H9 (cell line): ENCODE measurements at regions not wholly inside any gene's neighbourhood (a gene's known extent, or its start where the extent isn't known, plus 50 kb on each side); places are given as distances from the start of the nearest gene placed in this dataset.

ENCODE experiments used
- DNase-seq: peaks from one replicate; pipeline ENCODE4 v3.0.0-alpha.2; 2017
- H2AFZ ChIP-seq: one replicate; pipeline ENCODE4 v1.6.1; 2013; ENCODE audit warnings: mild to moderate bottlenecking, low read length, control low read depth, moderate library complexity
- H2AK5ac ChIP-seq: 2 replicates; pipeline ENCODE4 v1.6.1; 2013; ENCODE audit warnings: low read length, control low read depth, mixed read lengths; ENCODE audit not compliant: insufficient read length
- H2BK120ac ChIP-seq: one replicate; pipeline ENCODE4 v1.6.1; 2013; ENCODE audit warnings: low read depth, mild to moderate bottlenecking, low read length, control low read depth, inconsistent platforms; ENCODE audit not compliant: poor library complexity, severe bottlenecking
- H2BK12ac ChIP-seq: 2 replicates; pipeline ENCODE4 v1.6.1; 2013; ENCODE audit warnings: low read length, control low read depth, mixed read lengths, low read depth; ENCODE audit not compliant: insufficient read length
- H2BK15ac ChIP-seq: 2 replicates; pipeline ENCODE4 v1.6.1; 2013; ENCODE audit warnings: low read depth, low read length, control low read depth
- H2BK20ac ChIP-seq: one replicate; pipeline ENCODE4 v1.6.1; 2013; ENCODE audit warnings: low read depth, mild to moderate bottlenecking, low read length, control low read depth, inconsistent platforms; ENCODE audit not compliant: poor library complexity, severe bottlenecking
- H2BK5ac ChIP-seq: 2 replicates; pipeline ENCODE4 v1.6.1; 2013; ENCODE audit warnings: low read length, control low read depth, mixed read lengths; ENCODE audit not compliant: insufficient read length
- H3K14ac ChIP-seq: 2 replicates; pipeline ENCODE4 v1.6.1; 2013; ENCODE audit warnings: low read length, control low read depth; ENCODE audit not compliant: insufficient read depth
- H3K18ac ChIP-seq: 2 replicates; pipeline ENCODE4 v1.6.1; 2013; ENCODE audit warnings: low read depth, mild to moderate bottlenecking, mixed read lengths, low read length, control low read depth; ENCODE audit not compliant: insufficient read length
- H3K23ac ChIP-seq: 2 replicates; pipeline ENCODE4 v1.6.1; 2013; ENCODE audit warnings: low read length, control low read depth, mixed read lengths, low read depth; ENCODE audit not compliant: insufficient read length
- H3K23me2 ChIP-seq: 2 replicates; pipeline ENCODE4 v1.6.1; 2013; ENCODE audit warnings: low read depth, mild to moderate bottlenecking, mixed read lengths, low read length, control low read depth; ENCODE audit not compliant: insufficient read length, poor library complexity, severe bottlenecking
- H3K27ac ChIP-seq: 2 replicates; pipeline ENCODE4 v1.5.1; 2013; ENCODE audit warnings: low read length, control low read depth, mixed read lengths, low read depth; ENCODE audit not compliant: insufficient read length
- H3K27me3 ChIP-seq: 2 replicates; pipeline ENCODE4 v1.6.1; 2013; ENCODE audit warnings: low read length, control low read depth, inconsistent platforms; ENCODE audit not compliant: insufficient read depth
- H3K4ac ChIP-seq: 2 replicates; pipeline ENCODE4 v1.6.1; 2013; ENCODE audit warnings: low read depth, mild to moderate bottlenecking, control low read depth, inconsistent platforms, low read length, moderate library complexity
- H3K4me1 ChIP-seq: 2 replicates; pipeline ENCODE4 v1.6.1; 2013; ENCODE audit warnings: low read length, control low read depth, inconsistent platforms; ENCODE audit not compliant: insufficient read depth
- H3K4me2 ChIP-seq: 2 replicates; pipeline ENCODE4 v1.6.1; 2013; ENCODE audit warnings: low read length, control low read depth, mixed read lengths; ENCODE audit not compliant: insufficient read length, insufficient read depth
- H3K56ac ChIP-seq: 2 replicates; pipeline ENCODE4 v1.6.1; 2013; ENCODE audit warnings: low read depth, mild to moderate bottlenecking, mixed read lengths, low read length, control low read depth; ENCODE audit not compliant: insufficient read length
- H3K79me1 ChIP-seq: 2 replicates; pipeline ENCODE4 v1.6.1; 2013; ENCODE audit warnings: low read depth, mild to moderate bottlenecking, moderate library complexity, low read length, control low read depth, inconsistent platforms; ENCODE audit not compliant: insufficient read depth, poor library complexity, severe bottlenecking
- H3K79me2 ChIP-seq: 2 replicates; pipeline ENCODE4 v1.6.1; 2013; ENCODE audit warnings: low read length, control low read depth, inconsistent platforms; ENCODE audit not compliant: insufficient read depth
- H3K9ac ChIP-seq: 2 replicates; pipeline ENCODE4 v1.6.1; 2013; ENCODE audit warnings: low read length, control low read depth, mixed read lengths; ENCODE audit not compliant: insufficient read length; ENCODE audit errors: extremely low read depth
- H3K9me3 ChIP-seq: one replicate; pipeline ENCODE4 v1.6.1; 2013; ENCODE audit warnings: low read depth, low read length, inconsistent platforms; ENCODE audit not compliant: control insufficient read depth
- H3T11ph ChIP-seq: one replicate; pipeline ENCODE4 v1.6.1; 2013; ENCODE audit warnings: mild to moderate bottlenecking, low read length, control low read depth, inconsistent platforms
- H4K20me1 ChIP-seq: one replicate; pipeline ENCODE4 v1.6.1; 2013; ENCODE audit not compliant: control insufficient read depth, insufficient read length, insufficient read depth
- H4K5ac ChIP-seq: 2 replicates; pipeline ENCODE4 v1.6.1; 2013; ENCODE audit warnings: low read depth, mild to moderate bottlenecking, mixed read lengths, low read length, control low read depth; ENCODE audit not compliant: insufficient read length
- H4K8ac ChIP-seq: replicated peaks from 2 replicates; pipeline ENCODE4 v1.6.1; 2013; ENCODE audit warnings: low read length, control low read depth, mixed read lengths, low read depth; ENCODE audit not compliant: insufficient read length
- H4K91ac ChIP-seq: 2 replicates; pipeline ENCODE4 v1.6.1; 2013; ENCODE audit warnings: low read depth, mild to moderate bottlenecking, moderate library complexity, mixed read lengths, low read length, control low read depth; ENCODE audit not compliant: insufficient read length
- H3K27ac Mint-ChIP-seq, 3 experiments: 2 replicates in 2 of 3; 3 replicates in 1 of 3; pipeline ENCODE4 v1.8.0; 2020 to 2021; ENCODE audit warnings: mixed read lengths in 3 of 3, mild to moderate bottlenecking in 1 of 3, moderate library complexity in 1 of 3
- H3K27me3 Mint-ChIP-seq: 2 replicates; pipeline ENCODE4 v1.8.0; 2021; ENCODE audit warnings: low read depth, mild to moderate bottlenecking, moderate library complexity, mixed read lengths
- H3K36me3 Mint-ChIP-seq, 3 experiments: 2 replicates in 2 of 3; 3 replicates in 1 of 3; pipeline ENCODE4 v1.8.0; 2020 to 2021; ENCODE audit warnings: low read depth in 3 of 3, mixed read lengths in 3 of 3; ENCODE audit not compliant: insufficient read depth in 1 of 3
- H3K4me1 Mint-ChIP-seq, 2 experiments: 2 replicates each; pipeline ENCODE4 v1.8.0; 2020; ENCODE audit warnings: mixed read lengths in 2 of 2
- H3K4me3 Mint-ChIP-seq, 2 experiments: 2 replicates in 1 of 2; 3 replicates in 1 of 2; pipeline ENCODE4 v1.8.0; 2020 to 2021; ENCODE audit warnings: mild to moderate bottlenecking in 2 of 2, mixed read lengths in 2 of 2, moderate library complexity in 1 of 2
- H3K9me3 Mint-ChIP-seq, 2 experiments: 2 replicates in 1 of 2; 3 replicates in 1 of 2; pipeline ENCODE4 v1.8.0; 2020; ENCODE audit warnings: mild to moderate bottlenecking in 2 of 2, mixed read lengths in 2 of 2, moderate library complexity in 1 of 2
- WGBS: extraction: QIAGEN DNeasy Blood & Tissue Kit; methylation state at CpG from one replicate; pipeline ENCODE4 v1.1.7; 2013; ENCODE audit warnings: missing lambda C conversion rate, low lambda C conversion rate, mixed read lengths; ENCODE audit not compliant: insufficient read length; ENCODE audit errors: extremely low coverage; 5-methylcytosine and 5-hydroxymethylcytosine counted together
- TF ChIP-seq, protein P1 (sequence below): fragments of 200-600 bp; sonication (generic); conservative IDR thresholded peaks from 3 replicates; pipeline ENCODE4 v1.8.0; 2021; ENCODE audit warnings: antibody characterized with exemption, mild to moderate bottlenecking

DNA sequence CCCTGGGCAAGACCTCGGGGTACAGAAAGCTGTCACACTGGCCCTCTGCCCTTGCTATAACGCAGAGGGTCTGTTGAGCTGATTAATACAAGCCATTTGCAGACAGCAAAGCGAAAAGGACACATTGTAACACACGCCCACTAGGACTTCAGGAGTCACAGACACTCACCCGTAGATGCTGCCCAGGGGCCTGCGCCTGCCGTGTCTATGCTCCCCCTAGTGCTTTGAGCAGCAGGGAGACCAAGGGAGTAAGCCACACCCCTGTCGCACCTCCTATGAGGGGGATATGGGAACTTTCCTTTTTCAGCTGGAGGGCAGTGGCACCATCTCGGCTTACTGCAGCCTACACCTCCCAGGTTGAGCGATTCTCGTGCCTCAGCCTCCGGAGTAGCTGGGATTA is 1930.2 kb downstream of the OLFM4 start:
- H2BK12ac ChIP-seq: no peak overlapping the region
- no peak overlapping the region for H3K27ac Mint-ChIP-seq
- no peak overlapping the region for H3K23ac ChIP-seq
- H3K9ac ChIP-seq: no peak overlapping the region
- no peaks in the 10 kb centered on the region for H4K20me1 ChIP-seq
- H3K79me2 ChIP-seq: no peaks in the 10 kb centered on the region
- TF ChIP-seq, protein P1, sequence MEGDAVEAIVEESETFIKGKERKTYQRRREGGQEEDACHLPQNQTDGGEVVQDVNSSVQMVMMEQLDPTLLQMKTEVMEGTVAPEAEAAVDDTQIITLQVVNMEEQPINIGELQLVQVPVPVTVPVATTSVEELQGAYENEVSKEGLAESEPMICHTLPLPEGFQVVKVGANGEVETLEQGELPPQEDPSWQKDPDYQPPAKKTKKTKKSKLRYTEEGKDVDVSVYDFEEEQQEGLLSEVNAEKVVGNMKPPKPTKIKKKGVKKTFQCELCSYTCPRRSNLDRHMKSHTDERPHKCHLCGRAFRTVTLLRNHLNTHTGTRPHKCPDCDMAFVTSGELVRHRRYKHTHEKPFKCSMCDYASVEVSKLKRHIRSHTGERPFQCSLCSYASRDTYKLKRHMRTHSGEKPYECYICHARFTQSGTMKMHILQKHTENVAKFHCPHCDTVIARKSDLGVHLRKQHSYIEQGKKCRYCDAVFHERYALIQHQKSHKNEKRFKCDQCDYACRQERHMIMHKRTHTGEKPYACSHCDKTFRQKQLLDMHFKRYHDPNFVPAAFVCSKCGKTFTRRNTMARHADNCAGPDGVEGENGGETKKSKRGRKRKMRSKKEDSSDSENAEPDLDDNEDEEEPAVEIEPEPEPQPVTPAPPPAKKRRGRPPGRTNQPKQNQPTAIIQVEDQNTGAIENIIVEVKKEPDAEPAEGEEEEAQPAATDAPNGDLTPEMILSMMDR: no peak
- H2BK120ac ChIP-seq: no peak overlapping the region
- DNase-seq: no peak
- H3K9me3 Mint-ChIP-seq: peaks cover 18 to 20% of the 10 kb centered on the region in 2 experiments
- H4K91ac ChIP-seq: no peak overlapping the region
- no CpG with 5 or more reads among the region's 12 CpGs for WGBS
- no peaks in the 10 kb centered on the region for H3K27me3 ChIP-seq
- H2BK5ac ChIP-seq: no peak overlapping the region
- H3K56ac ChIP-seq: no peak overlapping the region
- H2BK15ac ChIP-seq: no peak overlapping the region
- H3K36me3 Mint-ChIP-seq: peaks cover 5 to 27% (median 18%) of the 10 kb centered on the region in 3 experiments; a peak in 6 of 7 replicates
- H3K18ac ChIP-seq: no peak overlapping the region
- no peaks in the 10 kb centered on the region for H3K79me1 ChIP-seq
- no peak overlapping the region for H4K5ac ChIP-seq
- no peaks in the 10 kb centered on the region for H3K9me3 ChIP-seq
- H4K8ac ChIP-seq: no peak overlapping the region
- no peaks in the 10 kb centered on the region for H3K23me2 ChIP-seq
- H2BK20ac ChIP-seq: no peak overlapping the region
- no peak overlapping the region for H3K4ac ChIP-seq
- H2AK5ac ChIP-seq: no peak overlapping the region
- H3K4me1 Mint-ChIP-seq: peaks cover 4 to 21% of the 10 kb centered on the region in 2 experiments; a peak in 3 of 4 replicates
- no peak overlapping the region for H3K4me3 Mint-ChIP-seq
- no peak overlapping the region for H3K27ac ChIP-seq
- no peaks in the 10 kb centered on the region for H3K4me1 ChIP-seq
- no peak overlapping the region for H3K14ac ChIP-seq
- H3K27me3 Mint-ChIP-seq: no peaks in the 10 kb centered on the region; the same call in 1 of the 2 replicates
- H3T11ph ChIP-seq: no peak overlapping the region
- no peak overlapping the region for H2AFZ ChIP-seq
- H3K4me2 ChIP-seq: no peak overlapping the region
